ENCODE measurements at regions not wholly inside any gene's neighbourhood (a gene's known extent, or its start where the extent isn't known, plus 50 kb on each side); places are given as distances from the start of the nearest gene placed in this dataset.

DNA sequence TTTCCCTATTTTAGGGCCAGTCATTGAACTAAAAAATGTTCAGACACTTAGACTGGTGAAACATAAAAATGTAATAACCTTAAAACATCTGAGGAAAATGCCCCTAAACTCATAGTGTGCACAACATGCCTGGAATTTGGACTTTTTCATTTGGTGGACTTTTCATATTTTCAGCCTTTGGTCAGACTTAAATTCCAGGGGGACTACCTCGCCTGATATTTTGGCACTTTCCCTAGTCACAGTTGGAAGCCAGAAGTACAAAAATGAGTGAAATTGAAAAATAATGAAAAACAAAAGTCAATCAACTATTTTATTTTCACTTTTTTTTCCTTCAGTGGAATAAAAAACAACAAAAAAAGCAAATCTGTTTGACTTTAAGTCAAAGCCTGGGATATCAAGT is 256.2 kb downstream of the ACTL7B start:
- TF ChIP-seq POLR2A (IDR thresholded peaks at IDR 0.05; ENCODE audit: low read depth) (no peak), CTCF (IDR thresholded peaks at IDR 0.05) (no peak)
